GM23338 (cell line): ENCODE measurements at regions not wholly inside any gene's neighbourhood (a gene's known extent, or its start where the extent isn't known, plus 50 kb on each side); places are given as distances from the start of the nearest gene placed in this dataset.

Experiments
- ATAC-seq: fragments of 200-7000 bp; cut with Tn5 transposase; 3 replicates; pipeline ENCODE4 v1.9.1; 2020
- DNase-seq: peaks from one replicate; pipeline ENCODE4 v3.0.0-alpha.2; 2015; ENCODE audit warnings: low spot score
- H2AFZ ChIP-seq: fragments of 200-600 bp; sonication (generic); 2 replicates; pipeline ENCODE4 v1.8.0; 2016; ENCODE audit warnings: antibody characterized with exemption, mild to moderate bottlenecking, moderate library complexity
- H3F3A ChIP-seq: fragments of 200-600 bp; sonication (generic); replicated peaks from 2 replicates; pipeline ENCODE4 v1.8.0; 2017; ENCODE audit warnings: antibody characterized with exemption, mixed run types, low read depth
- H3K27ac ChIP-seq: fragments of 200-600 bp; sonication (generic); 2 replicates; pipeline ENCODE4 v1.6.1; 2016; ENCODE audit warnings: low read depth
- H3K27me3 ChIP-seq: fragments of 200-600 bp; sonication (generic); 2 replicates; pipeline ENCODE4 v1.8.0; 2016; ENCODE audit warnings: mild to moderate bottlenecking, mixed run types, moderate library complexity; ENCODE audit not compliant: insufficient read depth
- H3K36me3 ChIP-seq: fragments of 200-600 bp; sonication (generic); 2 replicates; pipeline ENCODE4 v1.8.0; 2016; ENCODE audit warnings: mild to moderate bottlenecking; ENCODE audit not compliant: insufficient read depth
- H3K4me1 ChIP-seq: fragments of 200-600 bp; sonication (generic); 2 replicates; pipeline ENCODE4 v1.8.0; 2016; ENCODE audit warnings: mild to moderate bottlenecking, moderate library complexity; ENCODE audit not compliant: insufficient read depth
- H3K4me2 ChIP-seq: fragments of 200-600 bp; sonication (generic); 2 replicates; pipeline ENCODE4 v1.7.1; 2017; ENCODE audit warnings: mixed run types
- H3K4me3 ChIP-seq: fragments of 200-600 bp; sonication (generic); 2 replicates; pipeline ENCODE4 v1.6.1; 2016; ENCODE audit warnings: mixed run types
- H3K79me2 ChIP-seq: fragments of 200-600 bp; sonication (generic); replicated peaks from 2 replicates; pipeline ENCODE4 v1.8.0; 2017; ENCODE audit warnings: mild to moderate bottlenecking; ENCODE audit not compliant: insufficient read depth
- H3K9me2 ChIP-seq: fragments of 200-600 bp; sonication (generic); 2 replicates; pipeline ENCODE4 v1.8.0; 2017; ENCODE audit not compliant: insufficient read depth
- H4K20me1 ChIP-seq: fragments of 200-600 bp; sonication (generic); replicated peaks from 2 replicates; pipeline ENCODE4 v1.8.0; 2017; ENCODE audit warnings: mild to moderate bottlenecking; ENCODE audit not compliant: insufficient read depth
- H3K27ac Mint-ChIP-seq: 2 replicates; pipeline ENCODE4 v1.8.0; 2020; ENCODE audit warnings: inconsistent platforms, mild to moderate bottlenecking, moderate library complexity, mixed read lengths
- H3K27me3 Mint-ChIP-seq: 3 replicates; pipeline ENCODE4 v1.8.0; 2022; ENCODE audit warnings: low read depth, mild to moderate bottlenecking, moderate library complexity, mixed read lengths, inconsistent platforms; ENCODE audit not compliant: insufficient read depth, poor library complexity
- H3K36me3 Mint-ChIP-seq: 3 replicates; pipeline ENCODE4 v1.8.0; 2021; ENCODE audit warnings: low read depth, mild to moderate bottlenecking, inconsistent platforms, moderate library complexity, mixed read lengths
- H3K4me1 Mint-ChIP-seq: 3 replicates; pipeline ENCODE4 v1.8.0; 2020; ENCODE audit warnings: mild to moderate bottlenecking, inconsistent platforms, mixed read lengths
- H3K4me3 Mint-ChIP-seq: 3 replicates; pipeline ENCODE4 v1.8.0; 2021; ENCODE audit warnings: moderate library complexity, mild to moderate bottlenecking, inconsistent platforms, mixed read lengths
- H3K9me3 Mint-ChIP-seq: 3 replicates; pipeline ENCODE4 v1.8.0; 2020; ENCODE audit warnings: moderate library complexity, mild to moderate bottlenecking, inconsistent platforms, mixed read lengths
- CREB1 ChIP-seq: fragments of 250-450 bp; sonication (Bioruptor Pico); IDR thresholded peaks from 2 replicates; pipeline ENCODE4 v1.5.0; 2020; ENCODE audit warnings: low read depth, mild to moderate bottlenecking, moderate library complexity
- EZH2 ChIP-seq: fragments of 200-600 bp; sonication (generic); IDR thresholded peaks from one replicate; pipeline ENCODE4 v1.8.0; 2017; ENCODE audit warnings: antibody characterized with exemption, mild to moderate bottlenecking, low read depth; ENCODE audit not compliant: unreplicated experiment
- EZH2phosphoT487 ChIP-seq: fragments of 200-600 bp; sonication (generic); IDR thresholded peaks from one replicate; pipeline ENCODE4 v1.8.1; 2018; ENCODE audit warnings: antibody characterized with exemption; ENCODE audit not compliant: unreplicated experiment
- JUNB ChIP-seq: IDR thresholded peaks from one replicate; pipeline ENCODE4 v1.6.1; 2016; ENCODE audit warnings: antibody characterized with exemption; ENCODE audit not compliant: unreplicated experiment
- NANOG ChIP-seq: IDR thresholded peaks from 2 replicates; pipeline ENCODE4 v1.6.1; 2016; ENCODE audit warnings: antibody characterized with exemption, borderline replicate concordance
- STAT1 ChIP-seq: IDR thresholded peaks from one replicate; pipeline ENCODE4 v1.6.1; 2016; ENCODE audit warnings: antibody characterized with exemption; ENCODE audit not compliant: unreplicated experiment
- ZNF114 ChIP-seq: fragments of 250-450 bp; sonication (Bioruptor Pico); IDR thresholded peaks from 2 replicates; pipeline ENCODE4 v1.5.0; 2020; ENCODE audit warnings: mild to moderate bottlenecking, moderate library complexity
- ZNF331 ChIP-seq: fragments of 250-450 bp; sonication (Bioruptor Pico); IDR thresholded peaks from 2 replicates; pipeline ENCODE4 v1.5.0; 2020; ENCODE audit warnings: low read depth, mild to moderate bottlenecking, moderate library complexity
- TF ChIP-seq, protein P1 (sequence below): IDR thresholded peaks from 2 replicates; pipeline ENCODE4 v1.6.1; 2016; ENCODE audit warnings: antibody characterized with exemption

DNA sequence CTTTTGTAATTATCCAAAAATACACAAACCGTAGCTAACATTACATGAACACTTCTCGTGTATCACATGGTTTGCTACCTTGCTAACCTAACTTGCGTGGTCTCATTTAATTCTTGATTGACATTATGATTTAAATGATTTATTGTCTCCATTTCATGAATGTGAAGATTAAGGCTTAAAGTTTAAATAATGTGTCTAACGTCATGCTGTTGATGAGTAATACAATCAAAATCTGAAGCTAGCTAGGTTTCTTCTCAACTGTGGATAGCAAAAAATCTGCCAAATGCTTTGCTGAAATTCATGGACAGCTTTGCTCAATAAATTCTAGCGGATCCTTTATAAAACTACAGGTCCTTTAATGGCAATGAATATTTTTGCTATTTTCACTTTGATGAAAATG lies 274.1 kb upstream of the MC4R start:
- H3K9me2 ChIP-seq, result no peaks in the 10 kb centered on the region
- no peaks in the 10 kb centered on the region for H3K36me3 Mint-ChIP-seq

GRCh38 chr18:60649107-60649506 lies 276.5 kb upstream of the MC4R start:
- Histone ChIP-seq H3K36me3 (no peaks in the 10 kb centered on the region), H3K4me2 (no peak overlapping the region), H3K79me2 (no peaks in the 10 kb centered on the region), H3K4me3 (no peak overlapping the region), H3K27ac (no peak overlapping the region), H3K9me2 (no peaks in the 10 kb centered on the region), H3F3A (no peaks in the 10 kb centered on the region), H3K27me3 (no peaks in the 10 kb centered on the region), H3K4me1 (no peaks in the 10 kb centered on the region), H4K20me1 (no peaks in the 10 kb centered on the region), H2AFZ (peak overlapping the region; percentile 84)
- H3K27ac Mint-ChIP-seq, result no peak overlapping the region
- no peaks in the 10 kb centered on the region for H3K9me3 Mint-ChIP-seq
- ATAC-seq (no peak), DNase-seq (no peak)
- no peaks in the 10 kb centered on the region for H3K27me3 Mint-ChIP-seq
- H3K36me3 Mint-ChIP-seq, result no peaks in the 10 kb centered on the region
- no peak overlapping the region for H3K4me3 Mint-ChIP-seq
- TF ChIP-seq EZH2 (no peak), ZNF331 (CRISPR knock-in tag) (no peak), CREB1 (CRISPR knock-in tag) (no peak), STAT1 (no peak)
- TF ChIP-seq, protein P1, sequence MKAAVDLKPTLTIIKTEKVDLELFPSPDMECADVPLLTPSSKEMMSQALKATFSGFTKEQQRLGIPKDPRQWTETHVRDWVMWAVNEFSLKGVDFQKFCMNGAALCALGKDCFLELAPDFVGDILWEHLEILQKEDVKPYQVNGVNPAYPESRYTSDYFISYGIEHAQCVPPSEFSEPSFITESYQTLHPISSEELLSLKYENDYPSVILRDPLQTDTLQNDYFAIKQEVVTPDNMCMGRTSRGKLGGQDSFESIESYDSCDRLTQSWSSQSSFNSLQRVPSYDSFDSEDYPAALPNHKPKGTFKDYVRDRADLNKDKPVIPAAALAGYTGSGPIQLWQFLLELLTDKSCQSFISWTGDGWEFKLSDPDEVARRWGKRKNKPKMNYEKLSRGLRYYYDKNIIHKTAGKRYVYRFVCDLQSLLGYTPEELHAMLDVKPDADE, result no peak
- H3K4me1 Mint-ChIP-seq, result peaks cover under 1% of the 10 kb centered on the region; the same call in 1 of the 3 replicates

More for the DNA sequence above, 274.1 kb upstream of the MC4R start:
- TF ChIP-seq JUNB (no peak), ZNF114 (no peak), EZH2phosphoT487 (no peak), EZH2 (no peak), NANOG (no peak), ZNF331 (CRISPR knock-in tag) (no peak), STAT1 (no peak)
- TF ChIP-seq, protein P1, result no peak
- no peak overlapping the region for H3K27ac Mint-ChIP-seq
- DNase-seq, result no peak
- H3K36me3 ChIP-seq, result no peaks in the 10 kb centered on the region
- no peaks in the 10 kb centered on the region for H3K79me2 ChIP-seq
- no peaks in the 10 kb centered on the region for H3F3A ChIP-seq
- no peak overlapping the region for H3K4me2 ChIP-seq
- no peak for ATAC-seq
- H3K4me1 ChIP-seq, result no peaks in the 10 kb centered on the region
- H2AFZ ChIP-seq, result no peak overlapping the region
- H3K27me3 Mint-ChIP-seq, result no peaks in the 10 kb centered on the region
- H3K4me1 Mint-ChIP-seq, result no peaks in the 10 kb centered on the region
- H3K4me3 Mint-ChIP-seq, result no peak overlapping the region
- no peaks in the 10 kb centered on the region for H4K20me1 ChIP-seq
- H3K27me3 ChIP-seq, result no peaks in the 10 kb centered on the region
- H3K27ac ChIP-seq, result no peak overlapping the region
- no peak overlapping the region for H3K4me3 ChIP-seq
- H3K9me3 Mint-ChIP-seq, result no peaks in the 10 kb centered on the region
